ENCODE measurements at regions not wholly inside any gene's neighbourhood (a gene's known extent, or its start where the extent isn't known, plus 50 kb on each side); places are given as distances from the start of the nearest gene placed in this dataset.

DNA sequence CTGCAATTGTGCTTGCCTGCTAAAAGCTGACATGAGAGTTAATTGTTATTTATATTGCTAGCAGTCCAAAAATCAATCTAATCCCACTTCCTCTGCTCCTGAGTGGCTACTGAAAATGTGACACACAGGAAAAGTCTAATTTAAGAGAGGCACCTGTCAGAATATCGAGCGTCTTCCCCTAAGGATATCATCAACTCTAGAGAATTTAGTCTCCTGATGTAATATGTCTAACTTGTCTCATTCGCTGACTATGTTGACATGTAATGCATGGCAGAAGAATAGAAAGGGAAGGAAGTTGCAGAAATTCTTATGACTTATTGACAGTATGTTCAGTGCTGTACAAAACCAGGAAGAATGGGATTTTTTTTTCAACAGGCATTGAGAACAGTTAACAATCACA, 893.4 kb upstream of the CDH8 start:
- no peak for DNase-seq

DNA sequence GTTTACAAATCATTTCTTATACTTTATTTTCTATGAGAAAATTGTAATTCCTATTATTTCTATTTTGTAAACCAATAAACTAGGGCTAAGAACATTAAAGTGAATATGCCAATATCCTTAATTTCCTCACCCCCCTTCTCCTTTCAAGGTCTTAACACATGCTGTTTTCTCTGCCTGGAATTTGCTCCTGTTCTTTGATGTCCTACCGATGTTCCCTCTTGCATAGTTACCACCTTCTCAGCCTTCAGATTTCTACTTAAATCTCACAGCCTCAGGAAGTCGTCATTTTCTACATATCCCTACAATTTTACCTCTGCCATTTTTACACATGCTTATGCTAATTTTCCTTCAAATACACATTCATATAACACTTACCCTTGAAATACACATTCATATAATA, 890.9 kb upstream of the CDH8 start:
- no peak for DNase-seq

DNA sequence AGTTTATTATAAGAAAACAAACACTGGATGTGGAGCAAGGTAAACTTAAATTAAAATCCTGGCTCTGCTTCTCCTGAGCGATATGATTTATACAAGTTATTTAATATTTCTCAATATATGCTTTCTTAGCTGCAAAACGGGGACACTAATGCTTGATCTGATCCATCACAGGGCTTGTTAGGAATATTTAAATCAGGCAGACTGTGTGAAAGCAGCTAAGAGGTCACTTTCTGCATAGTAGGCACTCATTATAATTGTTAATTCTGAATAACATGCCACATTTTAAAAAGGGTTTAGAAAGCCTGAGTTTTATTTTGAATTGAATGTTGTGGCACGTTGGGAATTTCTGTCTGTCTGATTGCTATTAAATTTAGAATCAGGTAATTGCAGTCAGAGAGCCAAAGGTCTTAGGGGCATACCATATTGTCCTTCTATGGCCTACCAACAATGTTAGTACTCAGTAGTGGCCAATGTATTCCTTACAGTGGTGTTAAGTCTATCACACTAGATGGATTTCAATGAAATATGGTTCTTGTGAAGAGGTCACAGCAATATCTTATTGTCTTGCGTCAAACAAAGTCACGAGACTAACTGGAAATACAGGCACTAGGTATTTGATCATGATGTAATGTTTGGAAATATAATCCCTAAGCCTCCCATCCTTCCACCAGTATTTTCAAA, 890.0 kb upstream of the CDH8 start:
- no peak for DNase-seq

DNA sequence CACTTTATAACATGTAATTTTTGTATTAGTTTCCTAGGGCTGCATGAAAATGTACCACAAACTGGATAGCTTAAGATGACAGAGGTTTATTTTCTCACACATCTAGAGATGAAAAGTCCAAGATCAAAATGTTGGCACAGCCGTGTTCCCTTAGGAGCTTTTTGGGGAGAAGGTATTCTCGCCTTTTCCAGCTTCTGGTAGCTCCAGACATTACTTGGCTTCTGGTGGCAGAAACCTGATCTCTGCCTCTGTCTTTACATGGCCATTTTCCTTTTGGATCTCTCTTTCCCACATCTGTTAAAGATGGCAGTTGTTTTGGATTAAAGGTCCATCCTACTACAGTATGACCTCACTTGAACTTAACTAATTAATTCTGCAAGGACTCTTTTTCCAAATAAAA, 885.7 kb upstream of the CDH8 start:
- DNase-seq, result no peak

DNA sequence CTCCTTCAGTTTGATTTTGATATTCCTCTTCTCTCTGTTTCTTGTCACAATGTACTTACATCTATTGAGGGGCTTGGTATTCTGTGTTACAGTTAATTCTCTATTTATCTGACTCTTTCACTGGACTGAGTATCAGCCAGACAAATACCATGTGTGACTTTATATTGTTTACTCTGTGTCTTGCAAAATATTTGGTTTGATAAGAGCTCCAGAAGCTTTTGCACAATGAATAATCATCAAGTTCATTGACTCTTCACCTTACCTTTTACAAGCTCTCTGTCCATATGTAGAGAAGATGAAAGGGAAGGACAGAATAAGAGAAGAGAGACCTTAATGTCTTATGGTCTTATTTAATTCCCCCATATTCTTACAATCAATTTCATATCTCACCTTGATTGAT, 877.7 kb upstream of the CDH8 start:
- DNase-seq, result no peak

DNA sequence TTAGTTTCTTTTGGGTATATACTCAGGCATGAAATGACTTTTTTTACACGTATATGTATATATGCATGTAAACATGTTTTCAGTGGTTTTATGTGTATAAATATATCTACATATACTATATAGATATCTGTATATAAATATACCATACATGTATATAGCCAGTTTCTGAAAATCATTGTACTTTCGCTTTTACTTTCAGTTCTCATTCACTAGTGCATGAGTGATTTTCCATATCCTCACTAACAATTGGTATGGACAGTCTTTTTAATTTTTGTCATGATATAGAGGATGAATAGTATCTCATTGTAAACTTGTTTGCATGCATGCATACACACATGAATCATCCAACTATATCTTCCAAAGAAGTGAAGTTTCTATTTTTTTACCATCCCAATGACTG, 877.1 kb upstream of the CDH8 start:
- no peak for DNase-seq

DNA sequence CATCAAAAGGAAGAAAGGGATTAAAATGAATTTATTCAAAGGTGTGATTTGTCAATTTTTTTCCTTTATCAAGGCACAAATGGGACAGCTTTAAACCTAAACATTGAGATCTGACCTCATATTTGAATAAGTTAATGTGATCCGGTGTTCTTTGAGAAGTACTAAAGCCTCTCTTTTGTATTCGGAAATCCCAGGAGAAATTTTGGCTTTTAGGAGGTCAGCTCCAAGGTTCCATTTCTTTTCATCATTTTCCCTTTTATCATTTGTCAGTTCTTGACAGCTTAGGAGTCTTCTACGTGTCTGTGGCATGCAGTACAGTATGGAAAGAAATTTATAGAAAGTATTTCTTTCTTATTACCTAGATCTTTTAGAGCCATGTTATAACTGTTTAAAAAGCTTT, 873.4 kb upstream of the CDH8 start:
- DNase-seq, result no peak

DNA sequence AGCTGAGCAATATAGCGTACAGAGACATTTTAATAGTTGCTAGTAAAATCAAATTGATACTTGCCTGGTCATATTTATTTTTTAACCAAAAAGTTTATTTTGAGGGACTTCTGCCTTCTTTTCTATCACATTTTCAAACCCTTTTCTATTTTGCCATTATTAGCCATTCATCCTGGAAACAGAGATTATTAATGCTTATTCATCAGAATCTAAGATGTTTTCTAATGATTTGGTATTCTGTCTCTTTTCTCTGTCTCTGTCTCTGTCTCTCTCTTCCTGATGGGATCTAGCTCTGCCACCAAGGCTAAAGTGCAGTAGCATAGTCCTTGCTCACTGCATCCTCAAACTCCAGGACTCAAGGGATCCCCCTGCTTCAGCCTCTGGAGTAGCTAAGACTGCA, 871.3 kb upstream of the CDH8 start:
- no peak for DNase-seq

DNA sequence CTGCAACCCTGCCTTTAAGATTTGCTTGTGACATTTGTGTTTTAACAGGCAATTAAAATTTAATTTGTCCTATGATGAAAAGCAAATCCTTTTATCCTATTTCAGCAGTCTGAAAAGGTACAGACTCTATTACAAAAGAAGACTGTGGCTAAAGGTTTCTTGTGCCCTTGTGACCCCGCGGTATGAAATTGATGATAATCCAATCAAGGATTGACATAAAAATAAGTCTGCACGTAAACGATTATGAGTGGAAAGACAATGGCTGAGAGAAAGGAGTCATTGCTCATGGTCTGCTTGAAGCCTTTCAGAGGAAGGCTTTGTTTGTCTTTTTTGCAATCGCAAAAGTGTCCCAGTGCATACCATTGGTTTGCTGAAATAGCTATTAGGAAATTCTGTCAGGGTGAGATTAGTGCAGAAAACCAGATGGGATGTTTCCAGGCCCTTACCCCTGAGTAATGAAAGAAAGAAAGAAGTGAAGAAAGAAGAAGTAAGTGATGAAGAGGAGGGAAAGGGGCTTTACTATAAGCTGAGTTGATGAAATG, 867.8 kb upstream of the CDH8 start:
- no peak for DNase-seq

DNA sequence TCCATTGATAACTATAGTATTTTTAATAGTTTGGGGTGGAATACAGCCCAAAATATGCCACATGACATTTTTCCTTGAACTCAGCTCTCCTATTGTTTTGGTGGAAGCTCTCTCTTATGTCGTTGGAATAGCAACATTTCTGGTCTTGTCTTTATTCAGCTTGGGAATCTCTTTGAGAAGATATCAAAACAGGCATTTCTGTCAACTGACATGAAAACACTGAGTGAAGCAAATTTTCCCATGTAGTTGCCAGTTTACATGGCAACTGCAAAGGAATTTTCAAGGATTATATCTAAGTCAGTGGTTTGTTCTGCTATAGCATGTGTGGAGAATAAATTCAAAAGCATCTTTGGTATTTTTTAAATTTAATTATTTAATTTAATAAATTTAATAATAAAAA, 863.5 kb upstream of the CDH8 start:
- DNase-seq, result no peak

DNA sequence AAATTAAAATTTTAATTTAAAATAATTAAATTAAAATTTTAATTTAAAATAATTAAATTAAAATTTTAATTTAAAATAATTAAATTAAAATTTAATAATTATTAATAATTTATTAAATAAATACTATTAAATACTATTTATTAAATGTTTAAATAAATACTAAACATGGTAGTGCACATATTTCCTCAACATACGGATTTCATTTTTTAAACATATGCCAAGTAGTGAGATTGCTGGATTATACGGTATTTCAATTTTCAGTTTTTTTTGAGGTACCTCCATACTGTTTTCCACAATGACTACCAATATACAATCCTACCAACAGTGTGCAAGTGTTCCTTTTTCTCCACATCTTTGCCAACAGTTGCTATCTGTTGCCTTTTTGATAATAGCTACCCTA, 852.9 kb upstream of the CDH8 start:
- DNase-seq, result no peak

DNA sequence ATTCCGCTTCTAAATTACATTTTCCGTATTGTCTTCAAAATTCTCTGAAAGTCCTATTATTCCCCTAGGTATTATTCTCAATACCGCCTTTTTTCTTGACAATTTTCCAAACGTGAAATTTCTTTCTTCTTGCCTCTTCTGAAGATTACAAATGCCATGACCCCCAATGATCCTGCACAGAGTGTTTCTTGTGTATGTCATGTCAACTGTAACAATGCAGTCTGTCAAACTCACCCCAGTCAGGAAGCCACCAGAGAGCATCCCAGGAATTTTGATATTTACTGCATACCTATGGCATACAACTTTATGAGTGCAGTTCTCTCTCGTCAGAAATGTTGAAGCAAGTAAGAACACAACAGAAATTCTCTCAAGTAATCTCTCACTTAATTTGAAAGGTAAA, 847.3 kb upstream of the CDH8 start:
- no peak for DNase-seq

DNA sequence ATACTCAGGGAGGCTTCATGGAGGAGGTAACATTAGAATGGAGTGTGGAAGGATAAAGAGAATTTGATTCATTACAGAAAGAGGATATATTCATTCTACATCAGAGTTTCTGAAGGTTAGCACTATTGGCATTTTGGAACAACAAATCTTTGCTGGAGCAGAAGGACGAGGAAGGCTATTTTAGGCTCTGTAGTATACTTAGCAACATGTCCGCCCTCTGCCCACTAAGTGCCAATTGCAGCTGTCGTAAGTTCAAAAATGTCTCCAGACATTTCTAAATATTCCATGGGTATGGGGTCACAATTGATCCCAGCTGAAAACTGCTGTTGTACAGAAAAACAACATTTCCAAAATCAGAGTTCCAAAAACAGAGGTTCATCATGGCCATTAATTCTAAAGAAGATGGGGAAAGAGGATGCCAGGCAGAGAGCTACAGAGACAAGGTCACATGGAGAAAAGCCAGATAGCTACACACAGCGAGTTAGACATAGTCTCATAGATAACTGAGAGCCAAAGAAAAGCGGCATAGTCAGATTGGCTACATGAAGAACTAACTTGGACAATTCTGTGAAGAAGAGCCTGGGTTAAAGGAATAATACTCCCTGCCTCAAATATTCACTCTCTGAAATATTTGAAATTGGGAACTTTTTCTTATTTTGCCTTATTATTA, 846.4 kb upstream of the CDH8 start:
- DNase-seq, result no peak

DNA sequence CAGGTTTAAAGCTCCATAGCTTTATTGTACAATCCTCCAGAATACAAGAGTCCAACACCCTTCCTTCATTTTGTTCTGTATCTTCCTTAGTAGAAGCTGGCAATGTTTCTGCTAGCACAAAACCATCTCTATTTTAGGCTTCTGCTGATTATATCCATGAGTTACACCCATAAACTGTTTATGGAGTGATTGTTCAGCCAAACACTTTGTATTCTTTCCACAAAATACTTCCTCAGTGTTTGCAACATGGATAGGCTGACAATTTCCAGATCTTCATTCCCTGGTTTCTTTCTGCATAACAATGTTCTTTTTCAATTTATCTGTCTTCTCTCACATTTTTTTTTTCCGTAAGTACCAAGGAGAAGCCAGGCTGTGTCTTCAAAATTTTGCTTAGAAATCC, 839.9 kb upstream of the CDH8 start:
- no peak for DNase-seq

DNA sequence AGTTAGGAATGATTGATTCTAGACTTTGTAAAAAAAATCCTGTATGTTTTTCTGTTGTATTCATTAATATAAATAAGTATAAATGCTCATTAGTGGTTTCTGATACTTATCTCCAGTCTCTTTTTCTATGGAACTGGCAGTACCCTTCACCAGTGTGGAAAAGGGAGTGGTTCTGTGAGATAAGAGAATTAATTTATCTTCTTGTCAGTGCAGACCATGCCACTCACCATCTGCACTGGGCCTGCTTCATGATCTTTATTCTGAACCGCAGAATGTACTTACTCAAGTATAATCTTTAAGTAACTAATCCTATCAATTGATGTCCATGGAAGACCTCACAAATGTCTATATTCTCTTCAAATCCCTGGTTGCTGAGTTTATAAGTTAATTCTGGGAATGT, 836.1 kb upstream of the CDH8 start:
- no peak for DNase-seq

DNA sequence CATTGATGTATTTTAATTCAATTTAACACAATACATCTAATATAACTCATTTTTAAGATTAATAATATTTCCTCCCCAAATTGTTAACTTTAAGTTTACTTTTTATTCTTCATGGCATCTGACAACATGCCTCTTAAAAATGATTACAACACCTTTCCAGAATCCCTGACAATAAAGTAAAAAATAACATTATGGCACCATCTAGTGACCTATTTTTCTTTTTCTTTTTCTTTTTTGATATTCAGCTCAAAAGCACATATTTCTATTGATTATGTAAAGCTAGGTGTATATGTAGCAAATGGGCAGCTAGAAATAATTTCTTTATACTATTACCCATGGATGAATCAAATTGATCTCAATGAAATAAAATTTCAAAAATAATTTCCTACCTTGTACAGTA, 834.3 kb upstream of the CDH8 start:
- DNase-seq, result peak; percentile 12

DNA sequence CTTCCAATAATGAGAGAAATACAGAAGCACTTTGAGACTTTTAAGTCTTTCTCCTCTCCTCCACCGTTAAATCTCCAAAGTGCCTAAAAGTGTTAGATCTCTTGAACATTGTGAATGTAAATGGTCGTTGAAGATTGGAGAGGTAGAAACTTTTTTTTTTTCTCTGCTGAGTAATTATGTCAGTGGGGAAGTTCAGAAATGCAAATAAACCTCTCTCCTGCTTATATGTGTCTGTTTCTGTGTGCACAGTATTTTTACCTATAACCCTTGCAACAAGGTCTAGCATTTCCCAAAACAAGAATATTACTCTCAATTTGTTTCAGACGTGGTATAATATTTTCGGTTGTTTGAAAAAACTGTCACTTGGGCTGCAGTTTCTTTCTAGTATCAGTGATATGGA, 833.6 kb upstream of the CDH8 start:
- DNase-seq, result peak; percentile 11

DNA sequence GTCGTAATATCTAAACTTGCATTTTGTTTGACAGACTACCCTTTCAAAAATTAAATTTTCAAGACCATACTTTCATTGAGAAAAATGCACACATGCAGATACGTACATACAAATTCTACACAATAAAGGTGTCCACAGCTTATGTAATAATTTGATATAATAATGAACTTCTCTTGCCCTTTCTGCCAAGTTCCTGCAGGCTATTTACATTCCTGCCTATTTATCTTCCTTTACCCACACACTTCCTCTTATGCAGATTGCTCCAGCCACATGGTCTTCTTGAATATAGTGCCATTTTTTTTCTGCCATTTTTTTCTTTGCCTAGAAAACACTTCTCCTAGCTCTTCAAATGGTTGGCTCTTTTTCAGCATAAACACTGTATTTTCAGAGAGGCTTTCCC, 826.9 kb upstream of the CDH8 start:
- DNase-seq, result no peak

DNA sequence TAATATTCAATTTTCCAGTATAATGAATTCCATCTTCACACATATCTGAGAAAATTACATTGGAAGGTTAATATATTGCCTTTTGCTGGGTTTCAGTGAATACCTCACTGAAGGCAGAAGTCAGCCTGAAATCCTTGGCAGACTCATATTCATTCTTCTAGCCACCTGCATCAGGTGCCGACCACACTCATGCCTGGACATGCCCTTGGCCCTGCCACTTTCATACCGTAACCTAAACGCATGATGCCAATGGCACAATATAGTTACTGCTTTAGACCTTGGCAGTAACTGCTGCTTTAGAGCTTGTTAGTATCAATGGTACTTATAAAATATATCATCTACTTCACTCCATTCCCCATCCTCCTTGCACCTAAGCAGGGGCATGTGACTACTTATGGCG, 817.6 kb upstream of the CDH8 start:
- DNase-seq, result peak; percentile 43

DNA sequence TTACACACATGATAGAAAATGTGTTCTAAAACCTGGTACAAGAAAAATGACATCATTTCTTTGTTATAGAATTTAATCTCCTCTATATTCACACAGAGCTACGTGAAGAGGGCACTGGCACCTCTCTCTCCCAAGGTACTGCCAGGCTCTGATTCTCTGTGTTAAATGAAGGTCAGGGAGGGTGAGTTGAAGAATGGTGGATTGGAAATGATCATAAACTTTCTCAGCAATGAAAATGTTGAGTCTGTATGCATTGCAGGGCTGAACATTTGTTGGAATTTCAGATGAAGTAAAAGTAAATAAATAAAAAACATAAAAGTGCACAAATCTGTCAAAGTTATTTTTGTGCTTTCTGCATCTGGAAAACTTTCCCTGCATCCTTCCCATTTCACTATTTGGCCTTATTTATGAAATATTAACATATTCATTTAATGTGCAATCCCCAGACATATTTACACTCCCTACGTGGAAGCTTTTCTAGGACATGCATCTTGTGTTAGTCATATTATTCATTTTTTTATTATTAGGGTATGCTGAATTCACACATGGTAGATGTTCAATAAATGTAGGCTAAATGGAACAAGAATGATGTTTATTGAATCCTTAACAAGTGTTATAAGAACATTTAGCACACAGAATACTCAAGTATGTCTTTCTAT, 810.3 kb upstream of the CDH8 start:
- no peak for DNase-seq

DNA sequence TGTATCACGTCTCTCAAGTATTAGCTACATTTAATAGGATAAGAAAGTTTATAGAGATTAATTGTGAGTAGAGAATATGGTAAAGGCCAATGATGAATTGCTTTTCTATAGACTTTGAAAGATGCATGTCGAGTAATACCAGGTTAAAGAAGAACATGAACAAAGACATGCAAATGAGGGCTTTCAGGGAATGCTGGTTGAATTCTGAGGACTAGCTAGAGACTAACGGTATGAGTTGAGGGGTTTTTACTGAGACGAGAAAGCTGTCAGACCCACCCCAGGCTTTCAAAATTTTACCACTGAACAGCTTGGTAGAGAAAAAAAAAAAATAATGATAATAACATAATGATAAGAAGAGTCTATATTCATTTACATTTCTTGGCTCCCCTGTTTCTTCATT, 796.0 kb upstream of the CDH8 start:
- DNase-seq, result no peak

DNA sequence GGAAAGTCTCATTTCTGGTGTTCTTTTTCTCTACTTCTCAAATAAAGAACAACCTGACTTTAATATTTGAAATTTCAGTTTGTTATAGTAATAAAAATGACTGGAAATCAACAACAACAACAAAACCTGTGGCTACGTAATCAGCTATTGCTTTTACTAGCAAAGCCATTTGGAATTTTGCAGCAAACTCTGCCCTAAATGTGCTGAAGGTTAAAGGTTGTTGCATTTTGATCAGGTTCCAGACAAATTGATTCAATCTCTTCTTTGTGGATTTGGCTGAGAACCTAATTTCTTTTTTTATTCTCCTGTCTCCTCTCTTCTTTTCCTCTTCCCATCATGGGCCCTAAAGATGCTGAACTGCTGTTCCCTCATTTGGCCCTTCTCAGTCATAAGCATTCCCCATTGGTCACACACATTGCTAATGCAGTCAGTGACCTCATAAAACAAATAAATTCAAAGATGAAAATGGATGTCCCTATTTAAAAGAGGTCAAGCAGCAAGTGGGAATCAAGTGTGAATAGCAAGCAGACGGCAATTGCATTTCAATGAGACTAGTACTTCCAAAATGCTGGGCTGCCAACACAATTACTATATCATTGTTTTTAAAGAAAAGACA, 795.1 kb upstream of the CDH8 start:
- DNase-seq, result no peak

DNA sequence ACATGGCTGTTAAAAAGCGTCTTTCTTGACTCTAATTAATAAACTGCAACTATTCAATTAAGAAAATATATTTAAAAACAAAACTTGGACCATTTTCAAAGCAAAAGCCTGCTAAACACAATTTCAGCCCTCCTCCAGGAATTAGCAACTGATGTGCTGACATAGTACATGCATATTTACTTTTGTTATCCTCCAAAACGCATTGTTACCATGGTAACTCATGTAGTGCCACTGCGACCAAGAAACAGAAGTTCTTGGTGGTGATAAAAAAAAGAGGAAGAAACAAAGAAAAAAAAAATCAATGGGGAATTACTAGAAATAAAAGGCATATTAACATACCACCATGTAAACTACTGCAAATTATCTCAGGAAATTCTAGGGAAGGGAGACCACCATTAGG, 793.4 kb upstream of the CDH8 start:
- DNase-seq, result no peak

DNA sequence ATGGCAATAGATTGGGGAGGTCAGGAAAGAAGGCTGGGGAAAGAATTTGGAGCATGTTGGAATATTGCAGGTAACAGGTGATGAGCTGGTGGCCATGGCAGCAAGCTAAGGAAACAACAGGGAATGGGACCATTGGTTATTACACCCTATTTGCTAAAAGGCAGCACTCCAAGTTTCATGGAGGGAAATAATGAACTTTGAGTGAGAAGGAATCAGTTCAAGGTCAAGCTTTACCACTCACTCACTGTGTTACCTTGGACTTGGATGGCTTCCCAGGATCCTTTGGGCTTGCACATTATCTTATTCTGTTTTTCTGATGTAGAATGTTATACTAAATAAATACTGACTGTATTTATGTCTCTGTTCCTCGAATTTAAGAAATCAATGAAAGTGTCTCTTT, 792.8 kb upstream of the CDH8 start:
- no peak for DNase-seq

All from NCI-H526 treated with DMSO at 0.1 percent for 48 hours (cell line).